Parathyroid adenoma (tissue), 2 donors: ENCODE measurements at regions not wholly inside any gene's neighbourhood (a gene's known extent, or its start where the extent isn't known, plus 50 kb on each side); places are given as distances from the start of the nearest gene placed in this dataset.
A peak's percentile ranks its signal among the peaks of the same experiment; 100 is the strongest.

Experiments
- H2AFZ ChIP-seq: fragments of 300-600 bp; sonication (generic); one replicate; pipeline ENCODE4 v1.7.0; 2017; ENCODE audit warnings: antibody characterized with exemption, mild to moderate bottlenecking
- H3K27ac ChIP-seq: fragments of 300-600 bp; sonication (generic); one replicate; pipeline ENCODE4 v1.7.0; 2017
- H3K27me3 ChIP-seq: fragments of 300-600 bp; sonication (generic); one replicate; pipeline ENCODE4 v1.7.0; 2017; ENCODE audit warnings: low read length; ENCODE audit not compliant: control insufficient read depth, insufficient read depth
- H3K36me3 ChIP-seq: fragments of 300-600 bp; sonication (generic); one replicate; pipeline ENCODE4 v1.7.0; 2017; ENCODE audit warnings: low read length; ENCODE audit not compliant: control insufficient read depth, insufficient read depth
- H3K4me1 ChIP-seq: fragments of 300-600 bp; sonication (generic); one replicate; pipeline ENCODE4 v1.7.0; 2017; ENCODE audit warnings: control low read depth
- H3K4me2 ChIP-seq: fragments of 300-600 bp; sonication (generic); one replicate; pipeline ENCODE4 v1.7.0; 2017; ENCODE audit warnings: low read length
- H3K4me3 ChIP-seq: fragments of 300-600 bp; sonication (generic); one replicate; pipeline ENCODE4 v1.7.0; 2017; ENCODE audit warnings: low read depth, low read length
- H3K79me2 ChIP-seq: fragments of 300-600 bp; sonication (generic); one replicate; pipeline ENCODE4 v1.7.0; 2017; ENCODE audit warnings: control low read depth
- H3K9ac ChIP-seq: fragments of 300-600 bp; sonication (generic); one replicate; pipeline ENCODE4 v1.7.0; 2017; ENCODE audit warnings: mild to moderate bottlenecking
- H3K9me3 ChIP-seq: fragments of 300-600 bp; sonication (generic); one replicate; pipeline ENCODE4 v1.7.0; 2017; ENCODE audit warnings: low read length; ENCODE audit not compliant: control insufficient read depth
- TF ChIP-seq, protein P1 (sequence below): fragments of 300-600 bp; sonication (generic); IDR thresholded peaks from one replicate; pipeline ENCODE4 v1.7.0; 2017; ENCODE audit warnings: antibody characterized with exemption, mild to moderate bottlenecking
- donor health status: primary hyperparathyroidism.

DNA sequence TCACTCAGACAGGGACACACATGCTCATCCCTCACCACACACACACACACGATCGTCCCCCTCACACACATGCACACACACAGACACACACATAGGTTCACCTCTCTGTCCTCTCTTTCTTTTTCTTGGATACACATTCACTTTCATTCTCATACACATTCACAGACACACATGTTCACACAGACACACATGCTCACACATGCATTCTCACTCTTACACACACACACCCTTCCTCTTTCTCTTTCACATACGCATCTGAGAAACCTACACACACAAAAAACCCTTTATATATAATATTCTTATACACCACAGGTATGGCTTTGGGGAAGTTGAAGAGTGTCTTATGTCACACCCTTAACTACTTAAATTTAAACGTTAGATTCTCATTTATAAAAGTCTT is 248.6 kb upstream of the RUNX1 start:
- H3K79me2 ChIP-seq, result no peaks in the 10 kb centered on the region
- no peaks in the 10 kb centered on the region for H3K27me3 ChIP-seq
- H3K9ac ChIP-seq, result no peak overlapping the region
- H3K27ac ChIP-seq, result no peak overlapping the region
- H3K4me2 ChIP-seq, result no peak overlapping the region
- H2AFZ ChIP-seq, result no peak overlapping the region
- H3K4me1 ChIP-seq, result no peaks in the 10 kb centered on the region
- TF ChIP-seq, protein P1, sequence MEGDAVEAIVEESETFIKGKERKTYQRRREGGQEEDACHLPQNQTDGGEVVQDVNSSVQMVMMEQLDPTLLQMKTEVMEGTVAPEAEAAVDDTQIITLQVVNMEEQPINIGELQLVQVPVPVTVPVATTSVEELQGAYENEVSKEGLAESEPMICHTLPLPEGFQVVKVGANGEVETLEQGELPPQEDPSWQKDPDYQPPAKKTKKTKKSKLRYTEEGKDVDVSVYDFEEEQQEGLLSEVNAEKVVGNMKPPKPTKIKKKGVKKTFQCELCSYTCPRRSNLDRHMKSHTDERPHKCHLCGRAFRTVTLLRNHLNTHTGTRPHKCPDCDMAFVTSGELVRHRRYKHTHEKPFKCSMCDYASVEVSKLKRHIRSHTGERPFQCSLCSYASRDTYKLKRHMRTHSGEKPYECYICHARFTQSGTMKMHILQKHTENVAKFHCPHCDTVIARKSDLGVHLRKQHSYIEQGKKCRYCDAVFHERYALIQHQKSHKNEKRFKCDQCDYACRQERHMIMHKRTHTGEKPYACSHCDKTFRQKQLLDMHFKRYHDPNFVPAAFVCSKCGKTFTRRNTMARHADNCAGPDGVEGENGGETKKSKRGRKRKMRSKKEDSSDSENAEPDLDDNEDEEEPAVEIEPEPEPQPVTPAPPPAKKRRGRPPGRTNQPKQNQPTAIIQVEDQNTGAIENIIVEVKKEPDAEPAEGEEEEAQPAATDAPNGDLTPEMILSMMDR, result no peak
- H3K9me3 ChIP-seq, result no peaks in the 10 kb centered on the region
- H3K4me3 ChIP-seq, result no peak overlapping the region
- H3K36me3 ChIP-seq, result no peaks in the 10 kb centered on the region

GRCh38 chr21:35294231-35294898 is 245.3 kb upstream of the RUNX1 start:
- TF ChIP-seq, protein P1, result no peak
- Histone ChIP-seq H3K36me3 (no peaks in the 10 kb centered on the region), H3K27me3 (no peaks in the 10 kb centered on the region), H3K4me3 (no peak overlapping the region), H3K4me1 (no peaks in the 10 kb centered on the region), H3K27ac (no peak overlapping the region), H3K79me2 (no peaks in the 10 kb centered on the region), H3K4me2 (no peak overlapping the region), H2AFZ (peak overlapping the region; percentile 42), H3K9me3 (no peaks in the 10 kb centered on the region), H3K9ac (no peak overlapping the region)

DNA sequence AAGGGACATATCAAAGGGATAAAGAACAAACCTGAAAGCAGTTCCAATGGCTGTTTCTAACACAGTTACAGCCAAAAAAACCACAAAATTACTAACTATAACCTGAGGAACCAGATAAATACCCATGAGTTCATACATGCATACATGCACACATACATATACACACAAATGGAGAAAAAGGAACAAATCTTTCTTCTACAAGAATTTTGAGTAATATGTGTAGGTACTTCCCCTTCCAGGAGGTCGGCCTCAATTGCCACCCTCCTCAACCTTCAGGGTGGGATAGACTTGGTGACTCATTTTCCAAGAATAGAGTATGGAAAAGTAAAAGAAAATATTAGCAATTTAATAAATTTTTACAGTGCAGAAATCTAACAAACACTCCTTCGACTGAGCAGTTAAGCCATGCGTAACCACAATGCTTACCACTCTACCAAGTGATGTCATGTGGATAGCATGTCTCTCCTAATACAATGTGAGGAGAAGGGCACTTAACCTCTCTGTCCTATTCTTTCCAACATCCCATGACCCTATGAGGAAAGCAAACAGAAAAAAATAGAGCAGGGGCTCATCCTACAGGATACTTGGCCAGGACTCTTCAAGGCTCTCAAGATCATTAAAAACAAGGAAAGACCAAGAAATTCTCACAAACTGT is 243.0 kb upstream of the RUNX1 start:
- Histone ChIP-seq H3K9me3 (no peaks in the 10 kb centered on the region), H3K27ac (no peak overlapping the region), H3K4me3 (no peak overlapping the region), H3K27me3 (no peaks in the 10 kb centered on the region), H3K4me1 (no peaks in the 10 kb centered on the region), H3K4me2 (no peak overlapping the region), H3K9ac (no peak overlapping the region), H3K79me2 (no peaks in the 10 kb centered on the region), H2AFZ (no peak overlapping the region), H3K36me3 (no peaks in the 10 kb centered on the region)
- TF ChIP-seq, protein P1, result no peak

- Histone ChIP-seq H2AFZ (no peak overlapping the region), H3K36me3 (no peaks in the 10 kb centered on the region), H3K4me3 (no peak overlapping the region), H3K27ac (no peak overlapping the region), H3K4me1 (no peaks in the 10 kb centered on the region), H3K9ac (no peak overlapping the region), H3K27me3 (no peaks in the 10 kb centered on the region), H3K9me3 (no peaks in the 10 kb centered on the region), H3K4me2 (no peak overlapping the region), H3K79me2 (no peaks in the 10 kb centered on the region)
- TF ChIP-seq, protein P1, result no peak
Observed at GRCh38 chr21:35291034-35291433, 241.9 kb upstream of the RUNX1 start.

GRCh38 chr21:35288238-35288637 is 239.1 kb upstream of the RUNX1 start:
- Histone ChIP-seq H2AFZ (no peak overlapping the region), H3K27ac (no peak overlapping the region), H3K4me3 (no peak overlapping the region), H3K79me2 (no peaks in the 10 kb centered on the region), H3K4me2 (no peak overlapping the region), H3K27me3 (no peaks in the 10 kb centered on the region), H3K36me3 (no peaks in the 10 kb centered on the region), H3K9ac (no peak overlapping the region), H3K4me1 (no peaks in the 10 kb centered on the region), H3K9me3 (no peaks in the 10 kb centered on the region)
- TF ChIP-seq, protein P1, result no peak
